ENCODE measurements at regions not wholly inside any gene's neighbourhood (a gene's known extent, or its start where the extent isn't known, plus 50 kb on each side); places are given as distances from the start of the nearest gene placed in this dataset.

- TF ChIP-seq EZH2phosphoT487 (IDR thresholded peaks at IDR 0.05; ENCODE audit: insufficient read depth, low read depth) (no peak), EZH2 (IDR thresholded peaks at IDR 0.05; ENCODE audit: insufficient read depth, poor library complexity, severe bottlenecking) (no peak)
- no peak overlapping the region for H3K9ac ChIP-seq
- DNase-seq: peak; percentile 29
- H3K27ac ChIP-seq: no peak overlapping the region
- no peaks in the 10 kb centered on the region for H3K36me3 ChIP-seq (ENCODE audit: low read depth)
- H3K4me2 ChIP-seq (ENCODE audit: unreplicated experiment): no peak overlapping the region
- H4K20me1 ChIP-seq (ENCODE audit: insufficient read depth): no peaks in the 10 kb centered on the region
- H3F3A ChIP-seq (ENCODE audit: insufficient read depth): peaks cover 18% of the 10 kb centered on the region; the same call in 1 of the 2 replicates
- no peaks in the 10 kb centered on the region for H3K9me3 ChIP-seq (ENCODE audit: low read depth)
- in situ Hi-C loops (cut with MboI): loop anchor here (10.0 to 25.0 kb wide), 2 partner anchors 463 to 971 kb away; partner anchors contain the start of gene OSR1
- H3K27me3 ChIP-seq (replicated peaks; ENCODE audit: insufficient read depth): no peaks in the 10 kb centered on the region
- H3K9me2 ChIP-seq (ENCODE audit: insufficient read depth): no peaks in the 10 kb centered on the region; the same call in 1 of the 2 replicates
- no peak overlapping the region for H3K4me3 ChIP-seq
- H3K4me1 ChIP-seq (ENCODE audit: insufficient read depth): peaks cover 18% of the 10 kb centered on the region
- H3K79me2 ChIP-seq (ENCODE audit: insufficient read depth): no peaks in the 10 kb centered on the region
- WGBS, 2 experiments (ENCODE audit: low coverage in 1 of 2, low lambda C conversion rate in 2 of 2, missing lambda C conversion rate in 2 of 2): 83 to 85% methylated on average over 3 of the region's 3 CpGs
- no peak overlapping the region for H2AFZ ChIP-seq
These were observed 302.4 kb upstream of the NT5C1B start for GRCh38 chr2:18891600-18892345.

- in situ Hi-C loops (cut with MboI): loop anchor here (10.0 to 25.0 kb wide), 2 partner anchors 465 to 973 kb away; partner anchors contain the start of gene OSR1
- WGBS, 2 experiments (ENCODE audit: low coverage in 1 of 2, low lambda C conversion rate in 2 of 2, missing lambda C conversion rate in 2 of 2): 54 to 58% methylated on average over 5 of the region's 5 CpGs
- H2AFZ ChIP-seq: no peak overlapping the region
- no peak overlapping the region for H3K4me3 ChIP-seq
- no peak overlapping the region for H3K9ac ChIP-seq
- H3F3A ChIP-seq (ENCODE audit: insufficient read depth): 0 out of 2 replicates have a peak, but pooled peaks cover 8% of the 10 kb centered on the region
- no peak overlapping the region for H3K4me2 ChIP-seq (ENCODE audit: unreplicated experiment)
- no peaks in the 10 kb centered on the region for H3K9me3 ChIP-seq (ENCODE audit: low read depth)
- H3K79me2 ChIP-seq (ENCODE audit: insufficient read depth): no peaks in the 10 kb centered on the region
- no peaks in the 10 kb centered on the region for H3K9me2 ChIP-seq (ENCODE audit: insufficient read depth)
- no peaks in the 10 kb centered on the region for H4K20me1 ChIP-seq (ENCODE audit: insufficient read depth)
- no peak for DNase-seq
- H3K27me3 ChIP-seq (replicated peaks; ENCODE audit: insufficient read depth): no peaks in the 10 kb centered on the region
- peaks cover 7% of the 10 kb centered on the region; the same call in 1 of the 2 replicates for H3K4me1 ChIP-seq (ENCODE audit: insufficient read depth)
- no peak overlapping the region for H3K27ac ChIP-seq
- H3K36me3 ChIP-seq (ENCODE audit: low read depth): no peaks in the 10 kb centered on the region
- TF ChIP-seq EZH2 (IDR thresholded peaks at IDR 0.05; ENCODE audit: insufficient read depth, poor library complexity, severe bottlenecking) (no peak), EZH2phosphoT487 (IDR thresholded peaks at IDR 0.05; ENCODE audit: insufficient read depth, low read depth) (no peak)
These were observed 300.4 kb upstream of the NT5C1B start for GRCh38 chr2:18889565-18890332.

GRCh38 chr2:18885457-18885856 is 296.1 kb upstream of the NT5C1B start:
- in situ Hi-C loops (cut with MboI): loop anchor here (25.0 kb wide), 1 partner anchor 977 kb away; no protein-coding TSS in a partner anchor
- Histone ChIP-seq H3K4me2 (ENCODE audit: unreplicated experiment) (no peak overlapping the region), H3K9ac (no peak overlapping the region), H3K36me3 (ENCODE audit: low read depth) (no peaks in the 10 kb centered on the region), H4K20me1 (ENCODE audit: insufficient read depth) (no peaks in the 10 kb centered on the region), H3K27me3 (replicated peaks; ENCODE audit: insufficient read depth) (no peaks in the 10 kb centered on the region), H2AFZ (no peak overlapping the region), H3K9me3 (ENCODE audit: low read depth) (no peaks in the 10 kb centered on the region), H3K4me1 (ENCODE audit: insufficient read depth) (no peaks in the 10 kb centered on the region), H3K79me2 (ENCODE audit: insufficient read depth) (no peaks in the 10 kb centered on the region), H3K4me3 (no peak overlapping the region), H3F3A (ENCODE audit: insufficient read depth) (no peaks in the 10 kb centered on the region), H3K27ac (no peak overlapping the region), H3K9me2 (ENCODE audit: insufficient read depth) (no peaks in the 10 kb centered on the region)
- TF ChIP-seq EZH2phosphoT487 (IDR thresholded peaks at IDR 0.05; ENCODE audit: insufficient read depth, low read depth): no peak
- TF ChIP-seq EZH2 (IDR thresholded peaks at IDR 0.05; ENCODE audit: insufficient read depth, poor library complexity, severe bottlenecking): no peak
- no peak for DNase-seq
- 92 to 94% methylated on average over 2 of the region's 2 CpGs for WGBS, 2 experiments (ENCODE audit: low coverage in 1 of 2, low lambda C conversion rate in 2 of 2, missing lambda C conversion rate in 2 of 2)

GRCh38 chr2:18883616-18884456 is 294.5 kb upstream of the NT5C1B start:
- Histone ChIP-seq H3F3A (ENCODE audit: insufficient read depth) (no peaks in the 10 kb centered on the region), H3K4me2 (ENCODE audit: unreplicated experiment) (no peak overlapping the region), H3K9ac (no peak overlapping the region), H3K36me3 (ENCODE audit: low read depth) (no peaks in the 10 kb centered on the region), H2AFZ (no peak overlapping the region), H3K4me3 (no peak overlapping the region), H3K79me2 (ENCODE audit: insufficient read depth) (no peaks in the 10 kb centered on the region), H3K4me1 (ENCODE audit: insufficient read depth) (no peaks in the 10 kb centered on the region), H3K9me2 (ENCODE audit: insufficient read depth) (no peaks in the 10 kb centered on the region), H3K9me3 (ENCODE audit: low read depth) (no peaks in the 10 kb centered on the region), H3K27ac (no peak overlapping the region), H3K27me3 (replicated peaks; ENCODE audit: insufficient read depth) (no peaks in the 10 kb centered on the region), H4K20me1 (ENCODE audit: insufficient read depth) (no peaks in the 10 kb centered on the region)
- TF ChIP-seq EZH2 (IDR thresholded peaks at IDR 0.05; ENCODE audit: insufficient read depth, poor library complexity, severe bottlenecking): no peak
- TF ChIP-seq EZH2phosphoT487 (IDR thresholded peaks at IDR 0.05; ENCODE audit: insufficient read depth, low read depth): no peak
- DNase-seq: peak; percentile 61
- in situ Hi-C loops (cut with MboI): loop anchor here (25.0 kb wide), 1 partner anchor 978 kb away; no protein-coding TSS in a partner anchor
- 65 to 67% methylated on average over 3 of the region's 3 CpGs for WGBS, 2 experiments (ENCODE audit: low coverage in 1 of 2, low lambda C conversion rate in 2 of 2, missing lambda C conversion rate in 2 of 2)
